IPS-NIHi11 (cell line): ENCODE measurements at regions not wholly inside any gene's neighbourhood (a gene's known extent, or its start where the extent isn't known, plus 50 kb on each side); places are given as distances from the start of the nearest gene placed in this dataset.
"Not testable (repeated sequence)": the region's sequence is repeated elsewhere in the genome, so short reads cannot be mapped to it uniquely, and the experiment has no call there.

Source experiments
- DNase-seq: peaks from one replicate; pipeline ENCODE4 v3.0.0; 2012; ENCODE audit warnings: mixed read lengths, low spot score

DNA sequence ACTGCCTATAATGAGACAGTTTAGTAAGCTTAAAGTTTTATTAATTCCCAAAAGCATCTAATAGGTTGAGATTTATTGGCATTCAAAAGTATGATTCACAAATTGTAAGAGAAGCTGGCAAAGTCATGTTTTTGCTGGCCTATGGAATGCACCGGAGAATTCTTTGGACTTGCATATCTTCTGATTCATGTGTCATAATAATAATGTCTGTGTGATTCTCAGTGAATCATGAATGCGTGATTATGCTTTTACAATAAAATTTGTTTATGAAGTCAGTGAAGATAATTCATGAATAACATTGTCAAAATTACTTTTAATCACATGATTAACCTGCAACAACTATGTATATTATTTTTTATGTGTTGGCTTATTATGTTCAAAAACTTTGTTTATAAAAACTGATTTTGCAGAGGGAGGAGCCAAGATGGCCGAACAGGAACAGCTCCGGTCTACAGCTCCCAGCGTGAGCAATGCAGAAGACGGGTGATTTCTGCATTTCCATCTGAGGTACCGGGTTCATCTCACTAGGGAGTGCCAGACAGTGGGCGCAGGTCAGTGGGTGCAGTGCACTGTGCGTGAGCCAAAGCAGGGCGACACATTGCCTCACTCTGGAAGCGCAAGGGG is 389.2 kb downstream of the SRGAP2C start:
- DNase-seq = not testable (repeated sequence)

GRCh38 chr1:121574505-121574899 is 389.7 kb downstream of the SRGAP2C start:
- not testable (repeated sequence) for DNase-seq

DNA sequence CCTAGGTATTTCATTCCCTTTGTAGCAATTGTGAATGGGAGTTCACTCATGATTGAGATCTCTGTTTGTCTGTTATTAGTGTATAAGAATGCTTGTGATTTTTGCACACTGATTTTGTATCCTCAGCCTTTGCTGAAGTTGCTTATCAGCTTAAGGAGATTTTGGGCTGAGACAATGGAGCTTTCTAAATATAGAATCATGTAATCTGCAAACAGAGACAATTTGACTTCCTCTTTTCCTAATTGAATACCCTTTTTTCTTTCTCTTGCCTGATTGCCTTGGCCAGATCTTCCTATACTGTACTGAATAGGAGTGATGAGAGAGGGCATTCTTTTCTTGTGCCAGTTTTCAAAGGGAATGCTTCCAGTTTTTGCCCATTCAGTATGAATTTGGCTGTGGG is 398.1 kb downstream of the SRGAP2C start:
- not testable (repeated sequence) for DNase-seq

DNA sequence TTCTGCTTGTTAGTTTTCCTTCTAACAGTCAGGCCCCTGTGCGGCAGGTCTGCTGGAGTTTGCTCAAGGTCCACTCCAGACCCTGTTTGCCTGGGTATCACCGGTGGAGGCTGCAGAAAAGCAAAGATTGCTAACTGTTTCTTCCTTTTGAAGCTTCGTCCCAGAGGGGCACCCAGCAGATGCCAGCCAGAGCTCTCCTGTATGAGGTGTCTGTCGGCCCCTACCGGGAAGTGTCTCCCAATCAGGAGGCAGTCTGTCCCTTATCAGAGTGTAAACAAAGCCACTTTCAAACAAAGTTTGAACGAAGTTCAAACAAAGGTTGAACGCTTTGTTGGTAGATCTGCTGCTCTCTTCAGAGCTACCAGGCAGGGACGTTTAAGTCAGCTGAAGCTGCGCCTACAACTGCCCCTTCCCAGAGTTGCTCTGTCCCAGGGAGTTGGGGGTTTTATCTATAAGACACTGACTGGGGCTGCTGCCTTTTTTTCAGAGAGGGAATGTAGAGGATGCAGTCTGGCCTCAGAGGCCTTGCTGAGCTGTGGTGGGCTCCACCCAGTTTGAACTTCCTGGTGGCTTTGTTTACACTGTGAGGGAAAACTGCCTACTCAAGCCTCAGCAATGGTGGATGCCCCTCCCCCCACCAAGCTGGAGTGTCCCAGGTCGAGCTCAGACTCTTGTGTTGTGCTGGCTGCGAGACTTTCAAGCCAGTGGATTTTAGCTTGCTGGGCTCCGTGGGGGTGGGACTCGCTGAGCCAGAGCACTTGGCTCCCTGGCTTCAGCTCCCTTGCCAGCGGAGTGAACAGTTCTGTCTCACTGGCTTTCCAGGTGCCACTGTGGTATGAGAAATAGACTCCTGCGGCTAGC is 401.8 kb downstream of the SRGAP2C start:
- DNase-seq = peak; percentile 7

GRCh38 chr1:121587230-121587569 is 402.4 kb downstream of the SRGAP2C start:
- DNase-seq = no peak

DNA sequence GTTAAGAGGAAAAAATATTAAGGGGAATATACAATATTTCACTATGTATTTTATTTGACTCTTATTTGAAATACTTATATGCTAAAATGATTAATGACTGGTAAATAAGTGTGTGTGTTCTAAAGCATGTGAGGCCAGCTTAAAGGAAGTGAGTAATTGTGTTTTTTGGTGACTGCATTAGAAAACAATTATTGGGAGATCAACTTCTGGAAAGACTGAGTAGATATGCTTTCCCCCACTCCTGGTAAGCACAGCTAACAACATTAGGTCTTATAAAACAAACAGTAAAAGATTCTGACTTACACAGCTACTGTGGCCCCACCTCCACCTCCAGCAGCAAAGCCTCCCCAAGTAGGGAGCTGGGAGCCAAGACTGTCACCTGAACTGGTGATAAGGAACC is 403.0 kb downstream of the SRGAP2C start:
- DNase-seq = no peak

- DNase-seq = no peak
Measured at GRCh38 chr1:121594096-121594495, 409.3 kb downstream of the SRGAP2C start.

- no peak for DNase-seq
Measured at GRCh38 chr1:121595089-121595488, 410.3 kb downstream of the SRGAP2C start.

- not testable (repeated sequence) for DNase-seq
Measured at GRCh38 chr1:121604843-121605444, 420.2 kb downstream of the SRGAP2C start.

GRCh38 chr1:121607499-121607898 is 422.7 kb downstream of the SRGAP2C start:
- not testable (repeated sequence) for DNase-seq
